BJ (cell line): ENCODE measurements at regions not wholly inside any gene's neighbourhood (a gene's known extent, or its start where the extent isn't known, plus 50 kb on each side); places are given as distances from the start of the nearest gene placed in this dataset.
"Not testable (repeated sequence)": the region's sequence is repeated elsewhere in the genome, so short reads cannot be mapped to it uniquely, and the experiment has no call there.

Experiments
- CTCF ChIA-PET: fragments of 350-600 bp; formaldehyde crosslinking; extraction: SDS; loops from one replicate; lab custom pipeline; 2021; ENCODE audit warnings: antibody characterized with exemption, inconsistent platforms; lab: Yijun Ruan, JAX
- POLR2A ChIA-PET: fragments of 300-600 bp; sonication (Branson Sonifier 250); formaldehyde crosslinking; extraction: SDS; loops from one replicate; lab custom pipeline; 2021; ENCODE audit warnings: antibody characterized with exemption; lab: Charles Lee
- DNase-seq: peaks from one replicate; pipeline ENCODE4 v3.0.0-alpha.2; 2011; ENCODE audit warnings: low read depth
- H3K27me3 ChIP-seq: 2 replicates; pipeline ENCODE4 v1.6.0; 2011; ENCODE audit warnings: low read length; ENCODE audit not compliant: control insufficient read depth, insufficient read depth
- H3K36me3 ChIP-seq: 2 replicates; pipeline ENCODE4 v1.5.1; 2011; ENCODE audit warnings: low read length; ENCODE audit not compliant: control insufficient read depth, insufficient read depth
- H3K4me3 ChIP-seq: 2 replicates; pipeline ENCODE4 v1.5.1; 2011; ENCODE audit warnings: low read depth, mild to moderate bottlenecking, control low read depth, low read length
- TF ChIP-seq, protein P1 (sequence below): IDR thresholded peaks from 2 replicates; pipeline ENCODE4 v1.5.1; 2011; ENCODE audit warnings: low read depth, mild to moderate bottlenecking, control low read depth, inconsistent platforms, low read length, moderate library complexity; ENCODE audit not compliant: insufficient read depth

DNA sequence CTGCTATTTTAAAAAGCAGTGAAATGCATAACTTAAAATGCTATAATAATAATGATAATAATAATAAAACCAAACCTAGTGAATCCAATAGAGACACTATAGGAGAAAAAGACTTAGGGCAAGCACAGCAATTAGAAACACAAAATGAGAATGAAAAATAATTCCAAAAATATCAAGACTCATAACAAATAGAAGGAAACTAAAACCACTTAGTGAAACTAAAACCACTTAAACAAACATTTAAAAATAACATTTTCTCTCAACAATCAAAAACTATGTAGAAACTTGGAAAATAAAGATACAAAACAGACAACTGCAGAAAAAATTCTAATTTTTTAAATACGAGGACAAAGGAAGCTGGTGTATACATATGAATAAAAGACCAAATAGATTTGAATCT, 655.2 kb upstream of the NRG3 start:
- DNase-seq: no peak
- POLR2A ChIA-PET: no interaction called here
- no peaks in the 10 kb centered on the region for H3K27me3 ChIP-seq
- H3K4me3 ChIP-seq: no peak overlapping the region
- CTCF ChIA-PET: interaction anchor here (0.6 kb wide), 1 partner anchor 12 kb away, joined by 3 read pairs; no protein-coding TSS in a partner anchor
- H3K36me3 ChIP-seq: no peaks in the 10 kb centered on the region
- TF ChIP-seq, protein P1, sequence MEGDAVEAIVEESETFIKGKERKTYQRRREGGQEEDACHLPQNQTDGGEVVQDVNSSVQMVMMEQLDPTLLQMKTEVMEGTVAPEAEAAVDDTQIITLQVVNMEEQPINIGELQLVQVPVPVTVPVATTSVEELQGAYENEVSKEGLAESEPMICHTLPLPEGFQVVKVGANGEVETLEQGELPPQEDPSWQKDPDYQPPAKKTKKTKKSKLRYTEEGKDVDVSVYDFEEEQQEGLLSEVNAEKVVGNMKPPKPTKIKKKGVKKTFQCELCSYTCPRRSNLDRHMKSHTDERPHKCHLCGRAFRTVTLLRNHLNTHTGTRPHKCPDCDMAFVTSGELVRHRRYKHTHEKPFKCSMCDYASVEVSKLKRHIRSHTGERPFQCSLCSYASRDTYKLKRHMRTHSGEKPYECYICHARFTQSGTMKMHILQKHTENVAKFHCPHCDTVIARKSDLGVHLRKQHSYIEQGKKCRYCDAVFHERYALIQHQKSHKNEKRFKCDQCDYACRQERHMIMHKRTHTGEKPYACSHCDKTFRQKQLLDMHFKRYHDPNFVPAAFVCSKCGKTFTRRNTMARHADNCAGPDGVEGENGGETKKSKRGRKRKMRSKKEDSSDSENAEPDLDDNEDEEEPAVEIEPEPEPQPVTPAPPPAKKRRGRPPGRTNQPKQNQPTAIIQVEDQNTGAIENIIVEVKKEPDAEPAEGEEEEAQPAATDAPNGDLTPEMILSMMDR: no peak

DNA sequence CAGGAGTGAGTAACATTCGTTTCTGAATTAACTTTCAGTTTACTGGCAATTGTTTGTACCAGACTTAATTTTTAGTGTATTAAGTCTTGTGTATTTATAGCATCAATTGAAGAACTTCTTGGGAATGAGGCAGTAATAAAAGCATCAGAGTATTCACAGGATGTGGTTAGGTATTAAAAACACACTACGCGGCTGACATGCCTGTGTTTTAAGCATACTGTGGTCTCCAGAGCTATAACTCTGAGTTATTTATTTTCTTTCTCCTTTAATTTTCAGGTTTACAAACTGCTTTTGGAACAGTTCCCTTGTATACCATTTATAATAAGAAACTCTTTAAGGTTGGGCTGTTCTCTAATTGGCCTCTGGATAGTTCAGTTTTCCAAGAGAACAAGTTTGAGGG, 626.1 kb upstream of the NRG3 start:
- ChIA-PET POLR2A (no interaction called here), CTCF (no interaction called here)
- DNase-seq: no peak
- H3K4me3 ChIP-seq: no peak overlapping the region
- no peaks in the 10 kb centered on the region for H3K27me3 ChIP-seq
- TF ChIP-seq, protein P1: no peak
- H3K36me3 ChIP-seq: no peaks in the 10 kb centered on the region

DNA sequence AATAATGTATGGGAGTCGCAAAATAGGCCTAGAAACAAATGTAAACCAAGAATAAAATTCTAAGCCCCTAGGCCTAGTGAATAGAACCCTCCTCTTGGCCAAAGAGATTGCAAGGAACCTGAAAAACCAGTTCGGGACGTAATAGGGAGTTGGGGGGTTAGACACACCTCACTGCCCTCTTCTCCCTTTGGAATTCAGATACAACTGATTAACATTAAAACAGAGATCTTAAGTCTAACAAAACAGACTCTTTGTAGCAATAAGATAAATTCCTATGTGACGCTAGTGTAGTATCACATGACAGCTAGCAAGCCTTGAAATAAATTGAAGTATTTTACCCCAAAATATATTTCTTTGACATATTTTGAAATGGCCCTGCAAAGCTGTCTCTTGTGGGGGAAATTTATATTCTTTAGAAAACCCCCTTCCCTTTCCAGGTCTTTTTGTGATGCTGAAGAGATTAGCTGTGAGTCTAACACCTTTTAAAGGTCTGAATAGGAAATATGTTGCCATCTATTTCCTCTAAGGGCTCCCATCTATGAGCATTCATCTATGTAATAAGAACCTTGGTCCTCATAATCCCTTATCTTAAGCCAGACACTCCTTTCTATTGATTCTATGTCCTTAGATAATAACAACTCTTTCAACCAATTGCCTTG, 623.4 kb upstream of the NRG3 start:
- H3K4me3 ChIP-seq: no peak overlapping the region
- CTCF ChIA-PET: no interaction called here
- H3K36me3 ChIP-seq: no peaks in the 10 kb centered on the region
- no peaks in the 10 kb centered on the region for H3K27me3 ChIP-seq
- no peak for DNase-seq
- TF ChIP-seq, protein P1: no peak
- POLR2A ChIA-PET: no interaction called here

DNA sequence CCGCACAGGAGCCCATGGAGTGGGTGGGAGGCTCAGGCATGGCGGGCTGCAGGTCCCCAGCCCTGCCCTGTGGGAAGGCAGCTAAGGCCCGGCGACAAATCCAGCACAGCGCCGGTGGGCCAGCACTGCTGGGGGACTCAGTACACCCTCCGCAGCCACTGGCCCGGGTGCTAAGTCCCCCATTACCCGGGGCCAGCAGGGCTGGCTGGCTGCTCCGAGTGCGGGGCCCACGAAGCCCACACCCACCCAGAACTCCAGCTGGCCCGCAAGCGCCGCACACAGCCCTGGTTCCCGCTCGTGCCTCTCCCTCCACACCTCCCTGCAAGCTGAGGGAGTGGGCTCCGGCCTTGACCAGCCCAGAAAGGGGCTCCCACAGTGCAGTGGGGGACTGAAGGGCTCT, 610.0 kb upstream of the NRG3 start:
- DNase-seq, H3K4me3 ChIP-seq, H3K27me3 ChIP-seq, POLR2A ChIA-PET, H3K36me3 ChIP-seq, CTCF ChIA-PET: not testable (repeated sequence)

DNA sequence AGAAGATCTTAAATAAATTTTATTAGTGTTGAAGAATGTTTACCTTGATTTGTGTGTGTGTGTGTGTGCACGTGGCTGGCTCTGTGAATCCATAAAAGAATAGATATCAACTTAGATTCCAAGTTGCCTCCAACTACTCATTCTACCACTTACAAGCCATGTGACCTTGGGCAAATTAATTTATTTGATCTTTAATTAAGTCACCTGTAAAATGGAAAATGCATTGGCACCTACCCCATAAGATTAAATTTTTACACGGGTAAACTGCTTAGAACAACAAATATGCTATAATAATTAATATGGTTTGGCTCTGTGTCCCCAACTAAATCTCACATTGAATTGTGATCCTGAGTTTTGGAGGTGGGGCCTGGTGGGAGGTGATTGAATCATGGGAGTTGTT, 604.9 kb upstream of the NRG3 start:
- H3K4me3 ChIP-seq: no peak overlapping the region
- DNase-seq: no peak
- TF ChIP-seq, protein P1: no peak
- no peaks in the 10 kb centered on the region for H3K36me3 ChIP-seq
- POLR2A ChIA-PET: no interaction called here
- no peaks in the 10 kb centered on the region for H3K27me3 ChIP-seq
- CTCF ChIA-PET: no interaction called here
